Kidney (tissue), 13 donors: ENCODE measurements at regions not wholly inside any gene's neighbourhood (a gene's known extent, or its start where the extent isn't known, plus 50 kb on each side); places are given as distances from the start of the nearest gene placed in this dataset.

Experiments
- DNase-seq, 5 donors: peaks; one replicate each; pipeline ENCODE4 v3.0.0-alpha.2; 2013 to 2020
- FAIRE-seq: peaks from 2 replicates; lab custom pipeline; 2012; peaks lifted over from hg19 to GRCh38; lab: Jason Lieb, UNC
- H3K27ac ChIP-seq, 2 donors: one replicate each; pipeline ENCODE4 v1.7.0; 2013; ENCODE audit warnings: low read depth in 2 of 2, low read length in 2 of 2, inconsistent platforms in 1 of 2
- H3K27me3 ChIP-seq: one replicate; pipeline ENCODE4 v1.7.1; 2013; ENCODE audit warnings: low read length, inconsistent platforms; ENCODE audit not compliant: control insufficient read depth, insufficient read depth
- H3K36me3 ChIP-seq, 3 donors: one replicate each; pipeline versions ENCODE4 v1.7.0 to v1.7.1; 2013; ENCODE audit warnings: low read length in 3 of 3, control low read depth in 1 of 3, inconsistent platforms in 1 of 3; ENCODE audit not compliant: insufficient read depth in 3 of 3, control insufficient read depth in 2 of 3
- H3K4me1 ChIP-seq, 3 donors: one replicate each; pipeline versions ENCODE4 v1.7.0 to v1.7.1; 2013; ENCODE audit warnings: low read length in 3 of 3, inconsistent platforms in 1 of 3, low read depth in 1 of 3; ENCODE audit not compliant: control insufficient read depth in 2 of 3, insufficient read depth in 2 of 3
- H3K4me3 ChIP-seq, 3 donors: one replicate each; pipeline versions ENCODE4 v1.7.0 to v1.8.1; 2013; ENCODE audit warnings: low read length in 3 of 3, control low read depth in 1 of 3, inconsistent platforms in 1 of 3
- H3K9ac ChIP-seq, 3 donors: one replicate each; pipeline versions ENCODE4 v1.7.0 to v1.7.1; 2013; ENCODE audit warnings: low read length in 3 of 3, control low read depth in 1 of 3, inconsistent platforms in 1 of 3
- H3K9me3 ChIP-seq, 3 donors: one replicate each; pipeline versions ENCODE4 v1.7.0 to v1.7.1; 2013; ENCODE audit warnings: low read length in 3 of 3, control low read depth in 1 of 3, inconsistent platforms in 1 of 3; ENCODE audit not compliant: control insufficient read depth in 2 of 3, insufficient read depth in 1 of 3
- intact Hi-C: fragments of 100-400 bp; cut with DNase I; formaldehyde crosslinking; loops from one replicate; pipeline ENCODE4 v1.11.1; 2022
- TF ChIP-seq, protein P1 (sequence below): IDR thresholded peaks from 3 replicates; pipeline ENCODE4 v1.5.1; 2012; ENCODE audit warnings: mild to moderate bottlenecking, moderate library complexity, borderline replicate concordance; ENCODE audit not compliant: insufficient read depth; ENCODE audit errors: extremely low read depth
- donor health status: control.
- donor health status: control.
- donor health status: control.
- donor health status: control.
- donor health status: control.
- donor health status: DM: yes; HTN: yes; CAD: no.
- donor health status: Normal renal cell carcinoma (clear cell type).

DNA sequence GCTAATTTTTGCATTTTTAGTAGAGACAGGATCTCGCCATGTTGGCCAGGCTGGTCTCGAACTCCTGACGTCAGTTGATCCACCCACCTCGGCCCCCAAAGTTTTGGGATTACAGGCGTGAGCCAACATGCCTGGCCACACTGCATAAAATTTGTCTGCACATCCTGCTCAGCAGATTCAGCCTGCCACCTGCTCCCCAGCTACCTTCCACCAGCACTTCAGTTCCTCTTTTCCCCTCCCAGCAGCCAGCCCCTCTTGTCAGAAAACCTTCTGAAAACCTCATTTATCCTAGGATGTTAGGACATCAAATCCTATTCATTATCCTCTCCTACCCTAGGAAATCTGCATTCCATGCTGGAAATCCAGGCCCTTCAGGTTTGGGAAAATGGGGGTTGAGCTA, 78.2 kb upstream of the CALM2 start:
- Histone ChIP-seq H3K9me3 (no peaks in the 10 kb centered on the region), H3K36me3 (no peaks in the 10 kb centered on the region), H3K9ac (no peak overlapping the region), H3K27ac (no peak overlapping the region), H3K4me3 (no peak overlapping the region), H3K27me3 (no peaks in the 10 kb centered on the region), H3K4me1 (no peaks in the 10 kb centered on the region)
- FAIRE-seq (no peak), DNase-seq (no peak)
- intact Hi-C loops, result no loop called here
- TF ChIP-seq, protein P1, sequence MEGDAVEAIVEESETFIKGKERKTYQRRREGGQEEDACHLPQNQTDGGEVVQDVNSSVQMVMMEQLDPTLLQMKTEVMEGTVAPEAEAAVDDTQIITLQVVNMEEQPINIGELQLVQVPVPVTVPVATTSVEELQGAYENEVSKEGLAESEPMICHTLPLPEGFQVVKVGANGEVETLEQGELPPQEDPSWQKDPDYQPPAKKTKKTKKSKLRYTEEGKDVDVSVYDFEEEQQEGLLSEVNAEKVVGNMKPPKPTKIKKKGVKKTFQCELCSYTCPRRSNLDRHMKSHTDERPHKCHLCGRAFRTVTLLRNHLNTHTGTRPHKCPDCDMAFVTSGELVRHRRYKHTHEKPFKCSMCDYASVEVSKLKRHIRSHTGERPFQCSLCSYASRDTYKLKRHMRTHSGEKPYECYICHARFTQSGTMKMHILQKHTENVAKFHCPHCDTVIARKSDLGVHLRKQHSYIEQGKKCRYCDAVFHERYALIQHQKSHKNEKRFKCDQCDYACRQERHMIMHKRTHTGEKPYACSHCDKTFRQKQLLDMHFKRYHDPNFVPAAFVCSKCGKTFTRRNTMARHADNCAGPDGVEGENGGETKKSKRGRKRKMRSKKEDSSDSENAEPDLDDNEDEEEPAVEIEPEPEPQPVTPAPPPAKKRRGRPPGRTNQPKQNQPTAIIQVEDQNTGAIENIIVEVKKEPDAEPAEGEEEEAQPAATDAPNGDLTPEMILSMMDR, result no peak

DNA sequence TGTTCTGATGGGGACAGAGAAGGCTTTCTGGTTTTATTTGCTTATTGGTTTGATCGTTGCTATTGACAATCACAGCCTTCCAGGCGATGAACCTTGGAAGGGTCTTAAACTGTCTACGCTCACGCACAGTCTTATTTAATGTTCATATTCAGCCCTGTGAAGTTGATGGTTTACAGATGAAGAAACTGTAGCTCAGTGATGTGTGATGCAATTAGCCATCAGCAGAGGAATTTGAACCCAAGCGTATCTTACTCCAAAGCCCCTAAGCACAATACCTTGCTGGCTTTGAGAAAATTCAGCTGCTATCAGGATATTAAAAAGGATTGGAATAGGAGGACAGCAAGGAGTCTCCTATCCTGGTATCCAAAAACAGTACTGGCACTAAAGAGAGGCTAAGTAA, 77.1 kb upstream of the CALM2 start:
- no peak for FAIRE-seq
- Histone ChIP-seq H3K27me3 (no peaks in the 10 kb centered on the region), H3K9me3 (no peaks in the 10 kb centered on the region), H3K4me3 (no peak overlapping the region), H3K4me1 (no peaks in the 10 kb centered on the region), H3K9ac (no peak overlapping the region), H3K36me3 (no peaks in the 10 kb centered on the region), H3K27ac (no peak overlapping the region)
- TF ChIP-seq, protein P1, result no peak
- intact Hi-C loops, result no loop called here
- no peak for DNase-seq

DNA sequence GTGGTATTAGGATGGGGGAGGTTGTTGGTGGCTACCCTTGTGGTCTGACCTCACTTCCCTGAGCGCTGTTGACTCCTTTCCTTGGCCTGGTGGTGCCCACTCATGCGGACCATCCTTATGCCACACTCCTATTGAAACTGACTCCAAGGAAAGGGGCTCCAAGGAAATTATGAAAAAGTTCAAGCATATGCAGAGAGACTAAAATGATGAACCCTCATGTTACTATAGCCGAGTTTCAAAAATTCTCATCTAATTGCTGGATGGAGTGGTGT, 75.0 kb upstream of the CALM2 start:
- no peak overlapping the region for H3K27ac ChIP-seq
- FAIRE-seq (no peak), DNase-seq (no peak)
- no peak overlapping the region for H3K9ac ChIP-seq
- H3K4me3 ChIP-seq, result no peak overlapping the region
- H3K4me1 ChIP-seq, result no peaks in the 10 kb centered on the region
- intact Hi-C loops, result no loop called here
- TF ChIP-seq, protein P1, result no peak
- no peaks in the 10 kb centered on the region for H3K27me3 ChIP-seq
- no peaks in the 10 kb centered on the region for H3K9me3 ChIP-seq
- H3K36me3 ChIP-seq, result no peaks in the 10 kb centered on the region

DNA sequence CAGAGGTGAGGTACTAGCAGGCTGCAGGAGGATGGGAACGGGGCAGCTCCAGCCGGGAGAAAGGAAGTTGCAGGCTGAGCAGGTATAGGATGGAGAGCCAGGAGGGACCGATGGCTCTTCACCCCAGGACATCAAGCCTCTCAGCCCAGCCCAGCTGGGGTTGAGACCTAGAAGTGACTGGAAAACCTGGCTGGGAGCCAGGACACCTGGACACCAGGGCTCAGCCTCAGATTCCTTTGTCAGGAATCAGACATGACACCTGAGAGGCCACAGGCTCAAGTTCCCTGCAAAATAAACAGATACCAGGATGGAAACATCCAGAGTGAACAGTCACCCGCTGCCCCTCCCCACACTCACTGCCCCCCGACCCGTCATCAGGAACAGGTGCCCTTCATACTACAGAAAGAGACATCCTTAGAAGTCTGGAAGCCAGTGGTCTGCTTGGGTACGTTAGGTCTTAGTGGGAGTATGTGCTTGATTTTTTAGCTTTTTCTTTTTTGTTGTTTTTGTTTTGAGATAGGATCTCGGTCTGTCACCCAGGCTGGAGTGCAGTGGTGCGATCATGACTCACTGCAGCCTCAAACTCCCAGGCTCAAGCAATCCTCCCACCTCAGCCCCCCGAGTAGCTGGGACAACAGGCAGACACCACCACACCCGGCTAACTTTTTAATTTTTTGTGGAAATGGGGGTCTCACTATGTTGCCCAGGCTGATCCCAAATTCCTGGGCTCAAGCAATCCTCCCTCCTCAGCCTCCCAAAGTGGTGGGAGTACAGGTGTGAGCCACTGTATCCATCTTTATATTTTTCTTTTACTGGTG, 74.5 kb upstream of the CALM2 start:
- H3K36me3 ChIP-seq, result no peaks in the 10 kb centered on the region
- DNase-seq, result peak in 4 of 5 donors; percentile 82 to 85 (median 83)

More for the DNA sequence above, 74.5 kb upstream of the CALM2 start:
- Histone ChIP-seq H3K4me3 (no peak overlapping the region), H3K27ac (no peak overlapping the region), H3K27me3 (no peaks in the 10 kb centered on the region), H3K4me1 (no peaks in the 10 kb centered on the region), H3K9ac (no peak overlapping the region), H3K9me3 (no peaks in the 10 kb centered on the region)
- FAIRE-seq, result no peak
- TF ChIP-seq, protein P1, result no peak
- intact Hi-C loops, result no loop called here
